Neuronal stem cell (in vitro differentiated cells): ENCODE measurements at regions not wholly inside any gene's neighbourhood (a gene's known extent, or its start where the extent isn't known, plus 50 kb on each side); places are given as distances from the start of the nearest gene placed in this dataset.

ENCODE experiments used
- DNase-seq: peaks from one replicate; pipeline ENCODE4 v3.0.0-alpha.2; 2013; ENCODE audit warnings: low spot score
- H2AFZ ChIP-seq: one replicate; pipeline ENCODE4 v1.6.1; 2013; ENCODE audit warnings: mild to moderate bottlenecking, low read length, inconsistent platforms
- H2AK5ac ChIP-seq: 2 replicates; pipeline ENCODE4 v1.6.1; 2013; ENCODE audit warnings: low read depth, mild to moderate bottlenecking, inconsistent platforms, low read length, moderate library complexity, mixed read lengths
- H2BK120ac ChIP-seq: 2 replicates; pipeline ENCODE4 v1.6.1; 2013; ENCODE audit warnings: low read depth, mild to moderate bottlenecking, inconsistent platforms, low read length, moderate library complexity, mixed read lengths
- H2BK12ac ChIP-seq: one replicate; pipeline ENCODE4 v1.6.1; 2013; ENCODE audit warnings: low read length, inconsistent platforms
- H2BK15ac ChIP-seq: 2 replicates; pipeline ENCODE4 v1.6.1; 2013; ENCODE audit warnings: mild to moderate bottlenecking, low read length, inconsistent platforms, mixed read lengths
- H2BK5ac ChIP-seq: one replicate; pipeline ENCODE4 v1.6.1; 2013; ENCODE audit warnings: inconsistent platforms, mild to moderate bottlenecking, low read length, moderate library complexity
- H3K14ac ChIP-seq: one replicate; pipeline ENCODE4 v1.6.1; 2013; ENCODE audit warnings: low read length, inconsistent platforms
- H3K18ac ChIP-seq: 2 replicates; pipeline ENCODE4 v1.6.1; 2013; ENCODE audit warnings: low read length, inconsistent platforms
- H3K23ac ChIP-seq: 2 replicates; pipeline ENCODE4 v1.6.1; 2013; ENCODE audit warnings: low read depth, mild to moderate bottlenecking, mixed read lengths, low read length, inconsistent platforms; ENCODE audit not compliant: poor library complexity
- H3K27ac ChIP-seq: replicated peaks from 3 replicates; pipeline ENCODE4 v1.5.1; 2013; ENCODE audit warnings: low read length, inconsistent platforms
- H3K27me3 ChIP-seq, 3 experiments: 2 replicates each; pipeline ENCODE4 v1.6.1; 2013; ENCODE audit warnings: low read length in 3 of 3, mild to moderate bottlenecking in 2 of 3, inconsistent platforms in 1 of 3, low read depth in 1 of 3, mixed read lengths in 1 of 3, moderate library complexity in 1 of 3; ENCODE audit not compliant: control insufficient read depth in 3 of 3, insufficient read depth in 3 of 3
- H3K36me3 ChIP-seq, 2 donors: replicated peaks in 1 of 2; 2 replicates each; pipeline ENCODE4 v1.6.1; 2013; ENCODE audit warnings: low read length in 2 of 2; ENCODE audit not compliant: control insufficient read depth in 2 of 2, insufficient read depth in 2 of 2
- H3K4ac ChIP-seq: 2 replicates; pipeline ENCODE4 v1.6.1; 2013; ENCODE audit warnings: inconsistent platforms, mild to moderate bottlenecking, low read length, moderate library complexity
- H3K4me1 ChIP-seq, 2 donors: 1 replicate in 1 of 2; 2 replicates in 1 of 2; pipeline ENCODE4 v1.6.1; 2013; ENCODE audit warnings: low read length in 2 of 2, low read depth in 1 of 2; ENCODE audit not compliant: control insufficient read depth in 2 of 2, insufficient read depth in 1 of 2
- H3K4me2 ChIP-seq: one replicate; pipeline ENCODE4 v1.6.1; 2013; ENCODE audit warnings: mild to moderate bottlenecking, low read length, inconsistent platforms; ENCODE audit not compliant: insufficient read depth, poor library complexity, severe bottlenecking
- H3K4me3 ChIP-seq, 2 donors: 2 replicates each; pipeline ENCODE4 v1.5.1; 2013; ENCODE audit warnings: low read length in 2 of 2, mild to moderate bottlenecking in 2 of 2, inconsistent platforms in 1 of 2, moderate library complexity in 1 of 2
- H3K79me1 ChIP-seq: one replicate; pipeline ENCODE4 v1.6.1; 2013; ENCODE audit warnings: low read depth, mild to moderate bottlenecking, inconsistent platforms, low read length, moderate library complexity
- H3K9ac ChIP-seq: one replicate; pipeline ENCODE4 v1.6.1; 2013; ENCODE audit warnings: mild to moderate bottlenecking, low read depth, low read length, inconsistent platforms; ENCODE audit not compliant: poor library complexity
- H3K9me3 ChIP-seq, 2 donors: replicated peaks in 1 of 2; 2 replicates each; pipeline versions ENCODE3 to v1.6.1; 2013; ENCODE audit warnings: low read length in 2 of 2, mild to moderate bottlenecking in 2 of 2, inconsistent platforms in 1 of 2, low read depth in 1 of 2, mixed read lengths in 1 of 2, moderate library complexity in 1 of 2; ENCODE audit not compliant: control insufficient read depth in 2 of 2, insufficient read depth in 1 of 2
- H4K8ac ChIP-seq: one replicate; pipeline ENCODE4 v1.6.1; 2013; ENCODE audit warnings: low read depth, mild to moderate bottlenecking, inconsistent platforms, low read length, moderate library complexity
- H4K91ac ChIP-seq: one replicate; pipeline ENCODE4 v1.6.1; 2013; ENCODE audit warnings: low read length, low read depth, mild to moderate bottlenecking, inconsistent platforms; ENCODE audit not compliant: poor library complexity
- WGBS, 2 donors: extraction: QIAGEN DNeasy Blood & Tissue Kit; methylation state at CpG; one replicate each; pipeline ENCODE4 v1.1.7; 2013; ENCODE audit warnings: missing lambda C conversion rate in 2 of 2, mixed read lengths in 1 of 2; ENCODE audit not compliant: insufficient read length in 2 of 2, insufficient replicate concordance in 1 of 2; ENCODE audit errors: extremely low coverage in 2 of 2; 5-methylcytosine and 5-hydroxymethylcytosine counted together

- H3K27ac ChIP-seq, result no peak overlapping the region
- H2BK5ac ChIP-seq, result no peak overlapping the region
- H3K14ac ChIP-seq, result no peak overlapping the region
- no peak overlapping the region for H4K91ac ChIP-seq
- H3K79me1 ChIP-seq, result no peaks in the 10 kb centered on the region
- no peak overlapping the region for H3K4me2 ChIP-seq
- peaks cover 2 to 13% of the 10 kb centered on the region in 2 donors for H3K9me3 ChIP-seq
- no peak overlapping the region for H3K4ac ChIP-seq
- no peak overlapping the region for H2AK5ac ChIP-seq
- no peak overlapping the region for H3K18ac ChIP-seq
- H2BK12ac ChIP-seq, result no peak overlapping the region
- no peaks in the 10 kb centered on the region for H3K36me3 ChIP-seq
- no peak overlapping the region for H3K23ac ChIP-seq
- no peaks in the 10 kb centered on the region for H3K27me3 ChIP-seq
- no peak overlapping the region for H3K9ac ChIP-seq
- no peak for DNase-seq
- H2BK120ac ChIP-seq, result no peak overlapping the region
- WGBS, 2 donors, result no CpG with 5 or more reads among the region's 1 CpG
- no peak overlapping the region for H2BK15ac ChIP-seq
- no peak overlapping the region for H2AFZ ChIP-seq
- no peaks in the 10 kb centered on the region for H3K4me1 ChIP-seq
- no peak overlapping the region for H4K8ac ChIP-seq
- H3K4me3 ChIP-seq, result no peak overlapping the region
These were observed 654.5 kb downstream of the OLFM4 start for GRCh38 chr13:53683146-53683545.

GRCh38 chr13:53683608-53684007 is 655.0 kb downstream of the OLFM4 start:
- Histone ChIP-seq H3K4me3 (no peak overlapping the region), H3K18ac (no peak overlapping the region), H3K4me1 (no peaks in the 10 kb centered on the region), H3K79me1 (no peaks in the 10 kb centered on the region), H4K8ac (no peak overlapping the region), H3K4ac (no peak overlapping the region), H3K36me3 (no peaks in the 10 kb centered on the region), H3K23ac (no peak overlapping the region), H3K4me2 (no peak overlapping the region), H3K9ac (no peak overlapping the region), H3K27ac (no peak overlapping the region), H2AFZ (no peak overlapping the region), H3K9me3 (peaks cover 2 to 13% of the 10 kb centered on the region in 2 donors), H3K14ac (no peak overlapping the region), H3K27me3 (no peaks in the 10 kb centered on the region), H2BK15ac (no peak overlapping the region), H2AK5ac (no peak overlapping the region), H2BK5ac (no peak overlapping the region), H4K91ac (no peak overlapping the region), H2BK120ac (no peak overlapping the region), H2BK12ac (no peak overlapping the region)
- no peak for DNase-seq
- no CpG with 5 or more reads among the region's 2 CpGs for WGBS, 2 donors

GRCh38 chr13:53691417-53691816 is 662.8 kb downstream of the OLFM4 start:
- Histone ChIP-seq H2BK12ac (no peak overlapping the region), H2BK5ac (no peak overlapping the region), H3K18ac (no peak overlapping the region), H3K23ac (no peak overlapping the region), H3K4ac (no peak overlapping the region), H2BK15ac (no peak overlapping the region), H3K4me1 (peaks cover 2 to 10% of the 10 kb centered on the region in 2 donors), H3K36me3 (no peaks in the 10 kb centered on the region), H2AFZ (peak overlapping the region; percentile 9), H3K9me3 (peaks cover 0 to 13% of the 10 kb centered on the region in 2 donors), H3K14ac (no peak overlapping the region), H3K27ac (no peak overlapping the region), H4K8ac (no peak overlapping the region), H2BK120ac (no peak overlapping the region), H3K27me3 (no peaks in the 10 kb centered on the region), H3K4me3 (no peak overlapping the region), H3K79me1 (no peaks in the 10 kb centered on the region), H3K9ac (no peak overlapping the region), H2AK5ac (no peak overlapping the region), H3K4me2 (no peak overlapping the region), H4K91ac (no peak overlapping the region)
- DNase-seq, result no peak
- no CpG with 5 or more reads among the region's 2 CpGs for WGBS, 2 donors

- Histone ChIP-seq H2AFZ (peak overlapping the region; percentile 85), H3K18ac (no peak overlapping the region), H3K27ac (no peak overlapping the region), H3K4me2 (no peak overlapping the region), H3K4me1 (peaks cover 2 to 10% of the 10 kb centered on the region in 2 donors), H3K4me3 (no peak overlapping the region), H4K91ac (no peak overlapping the region), H2BK5ac (no peak overlapping the region), H3K79me1 (no peaks in the 10 kb centered on the region), H2BK15ac (no peak overlapping the region), H3K23ac (no peak overlapping the region), H2BK12ac (no peak overlapping the region), H3K9ac (no peak overlapping the region), H2BK120ac (no peak overlapping the region), H2AK5ac (no peak overlapping the region), H3K9me3 (peaks cover 0 to 25% of the 10 kb centered on the region in 2 donors), H3K4ac (no peak overlapping the region), H4K8ac (no peak overlapping the region), H3K14ac (no peak overlapping the region), H3K36me3 (no peaks in the 10 kb centered on the region), H3K27me3 (no peaks in the 10 kb centered on the region)
- WGBS, 2 donors, result no CpG with 5 or more reads among the region's 2 CpGs
- no peak for DNase-seq
These were observed 666.4 kb downstream of the OLFM4 start for GRCh38 chr13:53694814-53695532.
